Neural cell (in vitro differentiated cells): ENCODE measurements at regions not wholly inside any gene's neighbourhood (a gene's known extent, or its start where the extent isn't known, plus 50 kb on each side); places are given as distances from the start of the nearest gene placed in this dataset.

Experiments used
- H2AFZ ChIP-seq: fragments of 200-600, 300-800 bp; sonication (generic), shearing (Covaris generic); 2 replicates; pipeline ENCODE4 v1.6.0; 2014; ENCODE audit warnings: low read depth, mild to moderate bottlenecking, antibody characterized with exemption, low read length, moderate library complexity
- H3F3A ChIP-seq: fragments of 200-600 bp; shearing (Covaris generic); 2 replicates; pipeline ENCODE4 v1.6.1; 2016; ENCODE audit warnings: mild to moderate bottlenecking, moderate library complexity, mixed read lengths, antibody characterized with exemption, low read length; ENCODE audit not compliant: insufficient read depth, poor library complexity, severe bottlenecking
- H3K27ac ChIP-seq: fragments of 200-600, 300-800 bp; sonication (generic), shearing (Covaris generic); 2 replicates; pipeline ENCODE4 v1.5.1; 2014; ENCODE audit warnings: mild to moderate bottlenecking, low read length, moderate library complexity
- H3K27me3 ChIP-seq: fragments of 300-800, 200-600 bp; sonication (generic), shearing (Covaris generic); 2 replicates; pipeline ENCODE4 v1.6.0; 2014; ENCODE audit warnings: mild to moderate bottlenecking, low read depth, low read length, moderate library complexity; ENCODE audit not compliant: insufficient read depth
- H3K36me3 ChIP-seq: fragments of 300-800, 200-600 bp; sonication (generic), shearing (Covaris generic); 2 replicates; pipeline ENCODE4 v1.5.1; 2014; ENCODE audit warnings: mild to moderate bottlenecking, antibody characterized with exemption, low read length, moderate library complexity; ENCODE audit not compliant: insufficient read depth
- H3K4me2 ChIP-seq: fragments of 300-800, 200-600 bp; sonication (generic), shearing (Covaris generic); 2 replicates; pipeline ENCODE4 v1.6.0; 2014; ENCODE audit warnings: mild to moderate bottlenecking, low read length
- H3K4me3 ChIP-seq: fragments of 300-800, 200-600 bp; sonication (generic), shearing (Covaris generic); 2 replicates; pipeline ENCODE4 v1.5.1; 2014; ENCODE audit warnings: mild to moderate bottlenecking, low read length, moderate library complexity
- H3K79me2 ChIP-seq: fragments of 200-600 bp; shearing (Covaris generic); replicated peaks from 2 replicates; pipeline ENCODE4 v1.6.0; 2014; ENCODE audit warnings: mild to moderate bottlenecking, low read length, moderate library complexity; ENCODE audit not compliant: insufficient read depth
- H3K9ac ChIP-seq: fragments of 300-800, 200-600 bp; sonication (generic), shearing (Covaris generic); 2 replicates; pipeline ENCODE4 v1.6.1; 2016; ENCODE audit warnings: mild to moderate bottlenecking, low read length, mixed read lengths
- H3K9me2 ChIP-seq: fragments of 200-600 bp; shearing (Covaris generic); 2 replicates; pipeline ENCODE4 v1.6.1; 2016; ENCODE audit warnings: mild to moderate bottlenecking, low read length, mixed read lengths; ENCODE audit not compliant: insufficient read depth
- H3K9me3 ChIP-seq: fragments of 200-600, 300-800 bp; sonication (generic), shearing (Covaris generic); 2 replicates; pipeline ENCODE4 v1.6.1; 2016; ENCODE audit warnings: mild to moderate bottlenecking, mixed run types, low read length, moderate library complexity, mixed read lengths
- H4K20me1 ChIP-seq: fragments of 200-600 bp; shearing (Covaris generic); 2 replicates; pipeline ENCODE4 v1.6.1; 2016; ENCODE audit warnings: mild to moderate bottlenecking, mixed run types; ENCODE audit not compliant: insufficient read depth
- CTCF ChIP-seq: fragments of 450-650 bp; IDR thresholded peaks from 2 replicates; pipeline ENCODE4 v1.5.1; 2014; ENCODE audit warnings: antibody characterized with exemption, mild to moderate bottlenecking, moderate library complexity; ENCODE audit not compliant: poor library complexity, severe bottlenecking
- EP300 ChIP-seq: fragments of 450-650 bp; conservative IDR thresholded peaks from 2 replicates; pipeline ENCODE4 v1.6.1; 2014; ENCODE audit warnings: antibody characterized with exemption, mild to moderate bottlenecking, moderate library complexity; ENCODE audit not compliant: poor library complexity, severe bottlenecking
- EZH2 ChIP-seq: fragments of 200-600, 300-800 bp; shearing (Covaris generic), sonication (generic); IDR thresholded peaks from 2 replicates; pipeline ENCODE4 v1.6.1; 2014; ENCODE audit warnings: antibody characterized with exemption, low read length, borderline replicate concordance, mild to moderate bottlenecking; ENCODE audit not compliant: insufficient read depth, poor library complexity, severe bottlenecking
- MXI1 ChIP-seq: fragments of 450-650 bp; conservative IDR thresholded peaks from 2 replicates; pipeline ENCODE4 v1.6.1; 2014; ENCODE audit warnings: antibody characterized with exemption, mild to moderate bottlenecking; ENCODE audit not compliant: poor library complexity, severe bottlenecking
- POLR2AphosphoS5 ChIP-seq: IDR thresholded peaks from 2 replicates; pipeline ENCODE4 v1.6.1; 2012
- RAD21 ChIP-seq: fragments of 450-650 bp; conservative IDR thresholded peaks from 2 replicates; pipeline ENCODE4 v1.6.1; 2014; ENCODE audit warnings: antibody characterized with exemption, mild to moderate bottlenecking, moderate library complexity
- SMC3 ChIP-seq: fragments of 450-650 bp; conservative IDR thresholded peaks from 2 replicates; pipeline ENCODE4 v1.6.1; 2014; ENCODE audit warnings: antibody characterized with exemption, mild to moderate bottlenecking, moderate library complexity; ENCODE audit not compliant: poor library complexity
- TAF1 ChIP-seq: IDR thresholded peaks from 2 replicates; pipeline ENCODE4 v1.6.1; 2012; ENCODE audit warnings: low read depth
- TF ChIP-seq, protein P1 (sequence below): IDR thresholded peaks from 2 replicates; pipeline ENCODE4 v1.6.1; 2012; ENCODE audit warnings: borderline replicate concordance

- H3K27me3 ChIP-seq, result no peaks in the 10 kb centered on the region
- no peaks in the 10 kb centered on the region for H3K9me3 ChIP-seq
- H2AFZ ChIP-seq, result no peak overlapping the region
- no peaks in the 10 kb centered on the region for H3F3A ChIP-seq
- H3K4me2 ChIP-seq, result no peak overlapping the region
- no peaks in the 10 kb centered on the region for H4K20me1 ChIP-seq
- no peak overlapping the region for H3K9ac ChIP-seq
- no peaks in the 10 kb centered on the region for H3K79me2 ChIP-seq
- no peaks in the 10 kb centered on the region for H3K36me3 ChIP-seq
- TF ChIP-seq CTCF (no peak), EZH2 (no peak), TAF1 (no peak), EP300 (no peak), SMC3 (no peak)
- TF ChIP-seq, protein P1, sequence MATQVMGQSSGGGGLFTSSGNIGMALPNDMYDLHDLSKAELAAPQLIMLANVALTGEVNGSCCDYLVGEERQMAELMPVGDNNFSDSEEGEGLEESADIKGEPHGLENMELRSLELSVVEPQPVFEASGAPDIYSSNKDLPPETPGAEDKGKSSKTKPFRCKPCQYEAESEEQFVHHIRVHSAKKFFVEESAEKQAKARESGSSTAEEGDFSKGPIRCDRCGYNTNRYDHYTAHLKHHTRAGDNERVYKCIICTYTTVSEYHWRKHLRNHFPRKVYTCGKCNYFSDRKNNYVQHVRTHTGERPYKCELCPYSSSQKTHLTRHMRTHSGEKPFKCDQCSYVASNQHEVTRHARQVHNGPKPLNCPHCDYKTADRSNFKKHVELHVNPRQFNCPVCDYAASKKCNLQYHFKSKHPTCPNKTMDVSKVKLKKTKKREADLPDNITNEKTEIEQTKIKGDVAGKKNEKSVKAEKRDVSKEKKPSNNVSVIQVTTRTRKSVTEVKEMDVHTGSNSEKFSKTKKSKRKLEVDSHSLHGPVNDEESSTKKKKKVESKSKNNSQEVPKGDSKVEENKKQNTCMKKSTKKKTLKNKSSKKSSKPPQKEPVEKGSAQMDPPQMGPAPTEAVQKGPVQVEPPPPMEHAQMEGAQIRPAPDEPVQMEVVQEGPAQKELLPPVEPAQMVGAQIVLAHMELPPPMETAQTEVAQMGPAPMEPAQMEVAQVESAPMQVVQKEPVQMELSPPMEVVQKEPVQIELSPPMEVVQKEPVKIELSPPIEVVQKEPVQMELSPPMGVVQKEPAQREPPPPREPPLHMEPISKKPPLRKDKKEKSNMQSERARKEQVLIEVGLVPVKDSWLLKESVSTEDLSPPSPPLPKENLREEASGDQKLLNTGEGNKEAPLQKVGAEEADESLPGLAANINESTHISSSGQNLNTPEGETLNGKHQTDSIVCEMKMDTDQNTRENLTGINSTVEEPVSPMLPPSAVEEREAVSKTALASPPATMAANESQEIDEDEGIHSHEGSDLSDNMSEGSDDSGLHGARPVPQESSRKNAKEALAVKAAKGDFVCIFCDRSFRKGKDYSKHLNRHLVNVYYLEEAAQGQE, result no peak
- H3K27ac ChIP-seq, result no peak overlapping the region
- no peaks in the 10 kb centered on the region for H3K9me2 ChIP-seq
- no peak overlapping the region for H3K4me3 ChIP-seq
Measured at GRCh38 chr14:32012571-32012970, 64.5 kb upstream of the ARHGAP5 start.

DNA sequence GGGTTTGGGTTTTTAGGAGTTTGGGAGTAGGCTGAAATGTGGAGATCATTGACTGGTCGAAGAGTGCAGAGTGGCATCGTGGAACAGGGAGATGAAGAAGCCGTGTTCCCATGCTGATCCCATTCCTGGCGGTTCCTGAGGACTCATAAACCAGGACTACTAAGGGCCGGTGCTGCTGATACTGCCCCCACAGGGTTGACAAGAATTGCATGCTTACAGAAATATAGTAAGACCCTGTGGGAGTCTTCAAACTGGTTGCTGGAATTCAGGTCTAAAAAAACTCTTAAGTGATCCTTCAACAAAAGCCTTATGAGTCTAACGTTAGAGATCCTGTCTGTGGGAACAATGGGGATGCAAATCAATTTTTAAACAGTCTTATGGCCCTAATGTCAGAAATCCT is 64.0 kb upstream of the ARHGAP5 start:
- Histone ChIP-seq H3K27me3 (no peaks in the 10 kb centered on the region), H3K9me2 (no peaks in the 10 kb centered on the region), H3K36me3 (no peaks in the 10 kb centered on the region), H3K4me2 (no peak overlapping the region), H4K20me1 (no peaks in the 10 kb centered on the region), H3F3A (no peaks in the 10 kb centered on the region), H3K79me2 (no peaks in the 10 kb centered on the region), H3K9ac (no peak overlapping the region), H3K9me3 (no peaks in the 10 kb centered on the region), H3K4me3 (no peak overlapping the region), H2AFZ (no peak overlapping the region), H3K27ac (no peak overlapping the region)
- no peak for TF ChIP-seq POLR2AphosphoS5
- TF ChIP-seq TAF1, result no peak
- no peak for TF ChIP-seq EZH2
- no peak for TF ChIP-seq EP300
- no peak for TF ChIP-seq SMC3
- no peak for TF ChIP-seq MXI1
- no peak for TF ChIP-seq CTCF
- TF ChIP-seq, protein P1, result no peak
- TF ChIP-seq RAD21, result no peak
